CD14-positive monocyte (primary cell): ENCODE measurements at regions not wholly inside any gene's neighbourhood (a gene's known extent, or its start where the extent isn't known, plus 50 kb on each side); places are given as distances from the start of the nearest gene placed in this dataset.

Source experiments
- DNase-seq, 3 donors: peaks; one replicate each; pipeline ENCODE4 v3.0.0-alpha.2; 2011 to 2022
- H2AFZ ChIP-seq: 2 replicates; pipeline ENCODE4 v1.6.0; 2012; ENCODE audit warnings: mild to moderate bottlenecking, low read depth, low read length, inconsistent platforms; ENCODE audit not compliant: insufficient read depth, poor library complexity, severe bottlenecking
- H3K27ac ChIP-seq, 2 donors: 1 replicate in 1 of 2; 2 replicates in 1 of 2; pipeline ENCODE4 v1.5.1; 2012 to 2013; ENCODE audit warnings: low read length in 2 of 2, control low read depth in 1 of 2, inconsistent platforms in 1 of 2, low read depth in 1 of 2, mild to moderate bottlenecking in 1 of 2
- H3K27me3 ChIP-seq, 2 donors: one replicate each; pipeline versions ENCODE4 v1.6.0 to v1.6.1; 2011 to 2013; ENCODE audit warnings: low read length in 2 of 2; ENCODE audit not compliant: control insufficient read depth in 2 of 2, insufficient read depth in 2 of 2
- H3K36me3 ChIP-seq, 2 donors: replicated peaks in 1 of 2; 1 replicate in 1 of 2; 2 replicates in 1 of 2; pipeline versions ENCODE4 v1.5.1 to v1.6.1; 2012 to 2013; ENCODE audit warnings: low read length in 2 of 2, control low read depth in 1 of 2, inconsistent platforms in 1 of 2, mild to moderate bottlenecking in 1 of 2; ENCODE audit not compliant: insufficient read depth in 2 of 2, control insufficient read depth in 1 of 2
- H3K4me1 ChIP-seq, 2 donors: 1 replicate in 1 of 2; 2 replicates in 1 of 2; pipeline versions ENCODE4 v1.5.1 to v1.6.1; 2012 to 2013; ENCODE audit warnings: low read length in 2 of 2, control low read depth in 1 of 2, inconsistent platforms in 1 of 2, mild to moderate bottlenecking in 1 of 2, moderate library complexity in 1 of 2; ENCODE audit not compliant: insufficient read depth in 2 of 2, control insufficient read depth in 1 of 2
- H3K4me2 ChIP-seq: replicated peaks from 2 replicates; pipeline ENCODE3; 2012; ENCODE audit warnings: low read length, moderate library complexity, mild to moderate bottlenecking; ENCODE audit not compliant: poor library complexity, severe bottlenecking; ENCODE audit errors: extremely low read depth
- H3K4me3 ChIP-seq, 3 experiments: fragments of 200-600 bp in 1 of 3; sonication (generic) in 1 of 3; replicated peaks in 1 of 3; 1 replicate in 2 of 3; 2 replicates in 1 of 3; pipeline ENCODE4 v1.5.1; 2011 to 2013; ENCODE audit warnings: low read length in 3 of 3, mild to moderate bottlenecking in 3 of 3, control low read depth in 2 of 3, low read depth in 2 of 3, inconsistent platforms in 1 of 3, moderate library complexity in 1 of 3
- H3K79me2 ChIP-seq: 2 replicates; pipeline ENCODE4 v1.6.0; 2012; ENCODE audit warnings: mild to moderate bottlenecking, control low read depth, inconsistent platforms, low read length, moderate library complexity; ENCODE audit not compliant: insufficient read depth
- H3K9ac ChIP-seq: 2 replicates; pipeline ENCODE4 v1.6.0; 2017; ENCODE audit warnings: low read length, mild to moderate bottlenecking; ENCODE audit not compliant: insufficient read depth, poor library complexity, severe bottlenecking
- H3K9me3 ChIP-seq, 2 donors: replicated peaks in 1 of 2; 1 replicate in 1 of 2; 2 replicates in 1 of 2; pipeline versions ENCODE4 v1.5.1 to v1.6.1; 2012 to 2013; ENCODE audit warnings: low read length in 2 of 2, control low read depth in 1 of 2; ENCODE audit not compliant: control insufficient read depth in 1 of 2, insufficient read depth in 1 of 2
- H4K20me1 ChIP-seq: 2 replicates; pipeline ENCODE4 v1.6.0; 2012; ENCODE audit warnings: mild to moderate bottlenecking, low read length, control low read depth, moderate library complexity; ENCODE audit not compliant: insufficient read depth
- H3K27ac Mint-ChIP-seq, 7 donors: one replicate each; pipeline ENCODE4 v1.8.0; 2020; ENCODE audit warnings: mild to moderate bottlenecking in 7 of 7, mixed read lengths in 7 of 7, moderate library complexity in 6 of 7, inconsistent platforms in 2 of 7
- H3K27me3 Mint-ChIP-seq, 3 donors: one replicate each; pipeline ENCODE4 v1.8.0; 2021 to 2022; ENCODE audit warnings: low read depth in 3 of 3, mild to moderate bottlenecking in 3 of 3, mixed read lengths in 3 of 3, moderate library complexity in 3 of 3, inconsistent platforms in 1 of 3
- H3K36me3 Mint-ChIP-seq, 2 donors: one replicate each; pipeline ENCODE4 v1.8.0; 2020; ENCODE audit warnings: mixed read lengths in 2 of 2, inconsistent platforms in 1 of 2, mild to moderate bottlenecking in 1 of 2
- H3K4me1 Mint-ChIP-seq: one replicate; pipeline ENCODE4 v1.8.0; 2020; ENCODE audit warnings: mild to moderate bottlenecking, mixed read lengths
- H3K4me3 Mint-ChIP-seq, 2 donors: one replicate each; pipeline ENCODE4 v1.8.0; 2020; ENCODE audit warnings: mild to moderate bottlenecking in 2 of 2, mixed read lengths in 2 of 2, moderate library complexity in 1 of 2
- H3K9me3 Mint-ChIP-seq, 7 donors: one replicate each; pipeline ENCODE4 v1.8.0; 2020 to 2022; ENCODE audit warnings: mixed read lengths in 7 of 7, mild to moderate bottlenecking in 6 of 7, moderate library complexity in 6 of 7, inconsistent platforms in 2 of 7
- WGBS: methylation state at CpG from one replicate; pipeline ENCODE4 v1.1.5; 2013; ENCODE audit warnings: missing lambda C conversion rate; ENCODE audit not compliant: insufficient coverage; 5-methylcytosine and 5-hydroxymethylcytosine counted together
- intact Hi-C, 2 donors: fragments of 100-400 bp; cut with micrococcal nuclease; formaldehyde crosslinking; loops; one replicate each; pipeline versions ENCODE4 v1.15.0 to v1.15.1; 2023
- TF ChIP-seq, protein P1 (sequence below): fragments of 200-600 bp; IDR thresholded peaks from one replicate; pipeline ENCODE4 v1.8.0; 2022; ENCODE audit warnings: antibody characterized with exemption, mild to moderate bottlenecking

GRCh38 chr2:3974765-3975164, 271.4 kb downstream of the DCDC2C start:
- Histone ChIP-seq H4K20me1 (no peaks in the 10 kb centered on the region), H3K4me2 (no peak overlapping the region), H3K9me3 (peaks cover 24 to 36% of the 10 kb centered on the region in 2 donors), H3K27ac (no peak overlapping the region), H3K9ac (no peak overlapping the region), H3K27me3 (no peaks in the 10 kb centered on the region), H3K36me3 (no peaks in the 10 kb centered on the region), H3K4me1 (no peaks in the 10 kb centered on the region), H2AFZ (no peak overlapping the region), H3K79me2 (no peaks in the 10 kb centered on the region), H3K4me3 (no peak overlapping the region)
- Mint-ChIP-seq H3K27me3 (no peaks in the 10 kb centered on the region), H3K4me1 (no peaks in the 10 kb centered on the region), H3K27ac (no peak overlapping the region), H3K36me3 (no peaks in the 10 kb centered on the region), H3K4me3 (no peak overlapping the region), H3K9me3 (peaks cover 0 to 22% (median 12%) of the 10 kb centered on the region in 7 donors)
- intact Hi-C loops, result no loop called here
- WGBS, result 60% methylated on average over 2 of the region's 3 CpGs
- no peak for DNase-seq
- TF ChIP-seq, protein P1, sequence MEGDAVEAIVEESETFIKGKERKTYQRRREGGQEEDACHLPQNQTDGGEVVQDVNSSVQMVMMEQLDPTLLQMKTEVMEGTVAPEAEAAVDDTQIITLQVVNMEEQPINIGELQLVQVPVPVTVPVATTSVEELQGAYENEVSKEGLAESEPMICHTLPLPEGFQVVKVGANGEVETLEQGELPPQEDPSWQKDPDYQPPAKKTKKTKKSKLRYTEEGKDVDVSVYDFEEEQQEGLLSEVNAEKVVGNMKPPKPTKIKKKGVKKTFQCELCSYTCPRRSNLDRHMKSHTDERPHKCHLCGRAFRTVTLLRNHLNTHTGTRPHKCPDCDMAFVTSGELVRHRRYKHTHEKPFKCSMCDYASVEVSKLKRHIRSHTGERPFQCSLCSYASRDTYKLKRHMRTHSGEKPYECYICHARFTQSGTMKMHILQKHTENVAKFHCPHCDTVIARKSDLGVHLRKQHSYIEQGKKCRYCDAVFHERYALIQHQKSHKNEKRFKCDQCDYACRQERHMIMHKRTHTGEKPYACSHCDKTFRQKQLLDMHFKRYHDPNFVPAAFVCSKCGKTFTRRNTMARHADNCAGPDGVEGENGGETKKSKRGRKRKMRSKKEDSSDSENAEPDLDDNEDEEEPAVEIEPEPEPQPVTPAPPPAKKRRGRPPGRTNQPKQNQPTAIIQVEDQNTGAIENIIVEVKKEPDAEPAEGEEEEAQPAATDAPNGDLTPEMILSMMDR, result no peak

DNA sequence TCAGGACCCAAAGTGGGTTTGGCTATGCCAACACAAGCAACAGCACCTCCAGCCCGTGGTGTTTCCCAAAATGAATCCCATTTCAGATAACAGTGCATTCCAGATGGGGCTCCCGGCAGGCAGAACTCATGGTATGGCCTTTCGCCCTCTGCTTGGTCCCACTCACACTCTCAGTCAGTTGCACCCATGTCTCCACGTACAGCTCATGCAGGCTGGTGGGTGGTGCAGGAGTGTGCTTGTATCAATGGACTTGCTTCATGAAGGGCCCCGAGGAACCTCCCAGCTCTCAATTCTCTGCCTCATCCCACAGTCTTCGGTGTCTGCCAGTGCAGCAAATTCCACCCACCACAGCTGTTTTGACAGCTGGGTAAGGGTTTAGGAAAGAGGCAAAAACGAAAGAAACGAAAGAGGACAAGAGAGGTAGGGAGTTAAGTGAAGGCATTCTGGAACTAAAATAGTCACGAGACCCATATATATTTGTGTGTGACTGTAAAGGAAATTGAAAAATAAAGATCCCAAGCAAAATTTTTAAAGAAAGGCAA, 278.1 kb downstream of the DCDC2C start:
- WGBS, result 89% methylated on average over 3 of the region's 9 CpGs
- Mint-ChIP-seq H3K4me3 (no peak overlapping the region), H3K27me3 (peaks cover 0 to 2% (median 2%) of the 10 kb centered on the region in 3 donors), H3K27ac (no peak overlapping the region), H3K36me3 (no peaks in the 10 kb centered on the region), H3K9me3 (peaks cover 0 to 8% (median 3%) of the 10 kb centered on the region in 7 donors), H3K4me1 (no peaks in the 10 kb centered on the region)
- no peak for DNase-seq
- no peak overlapping the region for H2AFZ ChIP-seq
- no peaks in the 10 kb centered on the region for H4K20me1 ChIP-seq
- H3K4me2 ChIP-seq, result no peak overlapping the region
- no peaks in the 10 kb centered on the region for H3K79me2 ChIP-seq
- no peak overlapping the region for H3K9ac ChIP-seq
- no peaks in the 10 kb centered on the region for H3K36me3 ChIP-seq
- intact Hi-C loops, result no loop called here
- H3K4me3 ChIP-seq, result no peak overlapping the region
- TF ChIP-seq, protein P1, result no peak
- no peaks in the 10 kb centered on the region for H3K27me3 ChIP-seq
- H3K27ac ChIP-seq, result no peak overlapping the region
- no peaks in the 10 kb centered on the region for H3K4me1 ChIP-seq
- peaks cover 0 to 13% of the 10 kb centered on the region in 2 donors for H3K9me3 ChIP-seq
